ENCODE measurements at regions not wholly inside any gene's neighbourhood (a gene's known extent, or its start where the extent isn't known, plus 50 kb on each side); places are given as distances from the start of the nearest gene placed in this dataset.
"Not testable (repeated sequence)": the region's sequence is repeated elsewhere in the genome, so short reads cannot be mapped to it uniquely, and the experiment has no call there.

DNA sequence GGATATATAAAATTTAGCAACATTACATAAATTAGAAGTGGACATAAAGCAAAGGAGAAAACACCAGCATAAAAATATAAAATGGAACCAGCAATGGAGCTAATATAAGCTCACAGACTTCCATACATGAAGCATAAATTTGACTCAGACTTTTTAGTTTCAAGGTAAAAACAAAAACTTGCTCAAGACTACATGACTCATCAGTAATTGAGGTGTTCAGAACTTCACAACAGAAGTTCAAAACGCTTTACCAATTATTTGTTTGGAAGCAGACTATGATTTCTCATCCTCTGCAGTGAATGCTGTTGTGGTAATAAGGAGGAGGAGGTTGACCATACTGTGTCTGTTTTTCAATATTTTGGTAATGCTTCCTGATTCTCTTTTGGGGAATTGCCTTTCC lies 192.0 kb upstream of the MEIS1 start:
- ATAC-seq, DNase-seq: not testable (repeated sequence)

DNA sequence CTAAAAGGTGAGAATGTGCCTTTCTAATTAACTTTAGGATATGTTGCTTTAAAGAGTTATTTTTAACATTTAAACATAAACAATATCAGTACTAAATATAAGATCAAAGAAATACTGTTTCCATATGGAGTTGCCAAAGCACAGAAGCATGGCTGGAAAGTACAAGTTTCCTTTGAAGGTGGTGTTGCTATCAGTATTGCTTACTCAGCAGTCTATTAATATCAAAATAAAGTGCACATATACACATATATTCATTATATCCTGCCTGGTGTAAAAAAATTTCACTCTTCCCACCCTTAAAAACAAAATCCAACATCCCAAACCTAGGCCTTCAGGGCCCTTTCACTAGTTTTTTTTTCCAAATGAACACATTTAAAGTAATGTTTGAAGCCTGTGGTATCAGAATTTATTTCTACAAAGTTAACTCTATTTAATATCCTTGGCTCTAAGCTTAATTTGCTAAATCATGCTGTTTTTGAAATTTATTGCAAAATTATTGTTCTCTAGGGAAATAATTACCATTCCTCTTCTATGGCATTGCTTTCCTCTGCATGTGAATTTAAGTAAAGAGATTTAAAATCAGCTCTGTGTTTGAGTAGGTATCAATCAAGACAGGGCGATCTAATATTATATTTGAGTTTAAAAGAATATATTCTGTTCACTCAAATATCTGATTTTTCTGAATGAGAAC lies 192.7 kb upstream of the MEIS1 start:
- DNase-seq (no peak), ATAC-seq (no peak)

DNA sequence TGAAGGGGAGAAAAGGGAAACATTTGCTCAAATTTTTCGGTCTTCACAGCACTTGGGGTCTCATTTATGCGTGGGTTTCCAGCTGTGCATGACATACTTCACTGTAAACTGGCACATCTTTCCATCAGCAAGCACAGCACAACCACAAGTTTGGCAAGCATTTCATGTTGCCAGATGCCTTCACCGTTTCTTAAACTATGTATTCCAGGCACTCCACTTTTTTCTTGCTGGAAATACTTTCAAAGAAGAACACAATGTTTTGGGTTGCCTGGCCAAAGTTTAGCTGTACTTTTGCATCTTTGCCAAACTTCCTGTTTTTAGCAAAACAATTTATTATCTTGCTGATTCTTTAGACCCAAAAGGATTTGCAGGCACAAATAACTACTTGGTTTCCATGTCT lies 194.6 kb upstream of the MEIS1 start:
- ATAC-seq: no peak
- DNase-seq: no peak

DNA sequence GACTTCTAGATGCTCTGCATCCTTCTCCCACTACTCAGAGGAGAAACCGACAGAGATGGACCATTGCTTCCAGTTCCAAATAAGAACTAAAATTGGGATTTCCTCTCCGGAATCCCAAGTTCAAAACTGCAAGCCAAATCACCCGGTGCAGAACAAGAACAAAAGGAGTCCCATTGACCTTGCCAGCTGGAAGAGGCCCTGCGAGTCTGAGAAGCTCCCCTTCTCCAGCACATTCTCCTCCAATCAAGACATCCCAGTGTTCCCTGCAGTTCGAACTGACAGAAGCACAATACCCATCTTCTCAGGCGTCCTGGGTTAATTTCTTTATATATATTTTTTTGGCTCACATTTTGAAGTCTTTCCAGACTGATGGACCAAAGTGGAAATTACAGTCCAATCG lies 195.3 kb upstream of the MEIS1 start:
- DNase-seq: no peak
- ATAC-seq: no peak

DNA sequence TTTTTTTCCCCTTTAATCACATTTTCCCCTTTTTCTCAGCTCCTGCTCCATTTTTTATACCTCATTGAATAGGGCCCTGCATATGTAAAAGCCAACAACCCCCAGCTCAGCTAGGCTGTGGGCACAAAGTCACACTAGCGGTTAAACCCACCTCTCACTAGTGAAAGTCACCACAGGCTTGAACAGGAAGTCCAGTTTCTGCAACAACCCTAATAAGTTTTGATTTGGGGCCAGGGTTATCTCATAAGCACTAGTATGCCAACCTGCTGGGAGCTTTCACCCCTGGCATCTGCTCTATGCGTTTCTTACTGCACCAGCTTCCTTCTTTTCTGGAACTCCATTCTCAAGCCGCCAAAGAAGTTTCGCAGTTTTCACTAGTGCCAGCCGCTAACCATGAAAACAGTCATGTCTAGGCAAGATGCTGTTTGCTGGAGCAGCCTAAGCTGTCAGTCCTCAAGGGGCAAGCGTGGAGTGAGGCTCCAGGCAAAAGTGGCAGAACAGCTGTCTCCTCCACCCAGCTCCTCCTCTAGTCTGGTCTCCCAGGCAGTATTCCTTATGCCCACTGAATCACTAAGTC lies 197.0 kb upstream of the MEIS1 start:
- DNase-seq (no peak), ATAC-seq (no peak)

DNA sequence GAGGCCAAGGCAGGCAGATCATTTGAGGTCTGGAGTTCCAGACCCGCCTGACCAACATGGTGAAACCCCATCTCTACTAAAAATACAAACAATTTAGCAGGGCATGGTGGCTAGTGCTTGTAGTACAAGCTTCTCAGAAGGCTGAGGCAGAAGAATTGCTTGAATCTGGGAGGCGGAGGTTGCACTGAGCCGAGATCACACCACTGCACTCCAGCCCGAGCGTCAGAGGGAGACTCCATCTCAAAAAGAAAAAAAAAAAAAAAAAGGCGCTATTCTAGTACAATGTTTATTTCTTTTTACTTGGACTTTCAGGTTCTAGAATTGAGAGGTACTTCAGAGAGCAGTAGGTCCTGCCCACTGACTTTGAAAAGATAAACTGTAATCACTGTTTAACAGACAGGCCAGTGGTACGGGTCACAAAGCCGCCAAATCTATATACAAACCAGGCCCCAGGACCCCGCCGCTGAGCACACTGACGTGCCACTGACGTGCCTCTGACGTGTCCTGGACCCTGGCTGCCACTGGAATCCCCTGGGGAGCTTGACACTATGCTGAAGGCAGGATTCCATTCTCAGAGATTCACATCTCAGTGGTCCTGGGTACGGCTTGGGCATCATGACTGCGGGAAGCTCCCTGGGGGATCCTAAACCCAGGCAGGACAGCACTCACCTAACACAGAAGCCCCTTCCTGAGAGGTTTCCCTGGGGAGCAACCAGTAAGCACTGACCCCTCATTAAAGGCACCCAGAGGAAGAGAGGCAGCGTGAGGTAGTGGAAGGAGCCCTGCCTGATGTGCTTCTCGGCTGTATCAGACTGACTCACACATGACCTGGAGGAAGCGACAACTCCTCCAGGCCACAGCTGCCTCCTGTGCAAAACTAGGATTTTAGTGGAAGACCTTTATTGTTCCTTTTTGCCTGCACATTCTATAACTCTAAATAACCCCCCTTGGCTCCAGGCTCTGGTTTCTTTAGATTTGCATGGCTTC lies 197.8 kb upstream of the MEIS1 start:
- ATAC-seq (no peak), DNase-seq (no peak)

DNA sequence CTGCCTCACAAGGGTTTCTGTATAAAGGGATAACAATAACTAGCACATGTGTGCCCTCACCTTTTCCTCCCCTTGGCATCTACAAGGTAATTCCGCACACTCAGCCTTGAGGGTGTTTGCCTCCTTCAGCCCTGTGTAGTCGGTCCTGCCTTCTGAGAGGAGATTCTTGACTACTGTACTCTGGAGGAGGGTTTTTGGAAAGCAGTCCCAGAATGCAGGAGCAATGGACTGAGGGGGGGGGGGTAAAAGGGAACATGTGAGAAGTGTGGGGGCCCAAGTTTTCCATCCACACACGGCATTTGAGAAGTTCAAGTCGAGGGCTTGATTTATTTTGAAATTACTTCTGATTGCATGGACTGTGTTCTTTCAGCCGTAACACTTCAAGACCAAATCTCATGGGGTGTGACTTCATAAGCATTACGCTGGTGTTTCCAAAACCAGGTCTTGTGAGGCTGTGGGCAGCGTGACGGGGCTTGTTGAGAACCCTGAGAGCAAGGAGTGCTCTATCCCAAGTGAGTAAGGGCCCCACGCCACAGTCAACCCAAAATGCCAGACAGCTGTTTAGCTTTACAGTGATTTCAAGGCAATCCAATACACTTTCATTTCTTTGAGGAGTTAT lies 198.7 kb upstream of the MEIS1 start:
- DNase-seq: no peak
- no peak for ATAC-seq

DNA sequence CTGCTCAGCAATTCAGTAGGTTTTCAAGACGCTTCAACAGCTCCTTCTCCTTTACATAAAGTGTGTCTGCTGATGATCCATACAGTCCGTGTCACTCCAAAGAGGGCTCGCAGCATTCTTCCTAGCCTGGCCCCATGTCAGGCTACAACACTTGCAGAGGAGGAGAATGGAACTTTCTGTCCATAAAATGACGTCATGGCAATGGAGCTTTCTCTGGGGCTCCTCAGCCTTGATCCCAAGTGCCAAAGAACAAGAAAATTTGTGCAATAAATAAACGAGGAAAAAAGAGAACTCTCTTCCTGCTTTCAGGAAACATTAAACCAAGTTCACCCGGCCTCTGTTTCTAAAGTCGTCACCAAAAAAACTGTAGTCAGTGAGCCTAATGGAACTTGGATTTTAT lies 199.5 kb upstream of the MEIS1 start:
- ATAC-seq: no peak
- no peak for DNase-seq

DNA sequence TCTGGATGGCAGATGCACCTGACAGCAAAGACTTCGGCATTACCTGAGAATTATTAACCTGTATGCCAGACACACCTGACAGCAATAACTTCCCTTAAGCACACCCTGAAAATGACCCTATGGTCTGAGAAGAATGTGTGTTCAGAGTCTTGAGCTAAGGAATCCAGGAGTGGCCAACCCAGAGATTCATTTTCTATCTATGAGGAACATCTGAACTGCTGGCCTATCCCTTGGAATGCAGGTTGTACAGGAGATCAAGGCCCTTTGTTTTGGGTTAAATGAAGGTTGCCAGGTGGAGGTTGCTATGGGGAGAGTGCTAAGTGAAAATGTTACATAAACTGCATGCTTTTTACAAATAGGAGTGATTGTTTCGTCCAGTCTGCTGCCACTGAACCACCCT lies 200.9 kb upstream of the MEIS1 start:
- ATAC-seq (no peak), DNase-seq (no peak)

DNA sequence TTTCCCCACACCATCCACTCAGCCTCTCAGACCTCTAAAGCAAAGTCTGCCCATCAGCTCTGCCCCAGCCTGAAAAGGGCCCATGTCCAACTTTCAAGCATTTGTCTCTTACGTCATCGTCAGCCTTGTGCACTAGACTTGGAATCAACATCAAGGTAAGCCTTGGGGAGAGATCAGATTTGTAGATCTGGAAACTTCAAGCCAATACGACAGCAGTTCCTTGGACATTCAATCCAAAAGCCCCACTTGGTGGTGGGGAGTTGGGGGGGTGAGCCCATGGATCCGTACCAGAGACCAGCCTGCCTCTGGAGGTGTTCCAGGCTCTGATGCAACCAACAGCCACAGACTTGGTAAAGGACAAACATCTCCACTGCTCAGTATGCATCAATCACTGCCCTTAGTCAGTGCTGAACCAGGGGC lies 206.8 kb upstream of the MEIS1 start:
- ATAC-seq (no peak), DNase-seq (no peak)

DNA sequence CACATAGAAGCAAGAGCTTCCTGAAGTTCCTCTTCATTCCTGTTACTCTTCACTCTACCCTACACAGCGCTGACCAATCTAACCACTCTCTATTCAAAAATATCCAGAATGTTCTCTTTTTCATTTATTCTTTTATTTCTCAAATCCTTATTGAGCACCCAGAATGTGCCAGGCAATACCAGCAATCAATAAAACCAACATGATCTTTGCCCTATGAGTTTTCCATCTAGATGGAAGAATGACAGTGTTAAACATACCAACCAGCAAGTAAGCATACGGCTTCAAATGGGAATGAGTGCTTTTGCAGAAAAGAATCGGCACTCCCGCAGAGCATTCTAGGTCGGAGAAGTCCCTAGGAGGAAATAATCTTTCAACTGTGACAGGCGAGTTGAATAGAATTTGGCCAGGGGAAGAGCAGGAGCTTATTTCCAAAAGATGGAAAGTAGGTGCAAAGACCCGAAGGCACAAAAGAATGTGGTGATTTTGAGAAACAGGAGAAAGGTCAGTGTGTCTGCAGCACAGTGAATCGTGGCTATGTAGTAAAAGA lies 217.8 kb upstream of the MEIS1 start:
- ATAC-seq (no peak), DNase-seq (no peak)

DNA sequence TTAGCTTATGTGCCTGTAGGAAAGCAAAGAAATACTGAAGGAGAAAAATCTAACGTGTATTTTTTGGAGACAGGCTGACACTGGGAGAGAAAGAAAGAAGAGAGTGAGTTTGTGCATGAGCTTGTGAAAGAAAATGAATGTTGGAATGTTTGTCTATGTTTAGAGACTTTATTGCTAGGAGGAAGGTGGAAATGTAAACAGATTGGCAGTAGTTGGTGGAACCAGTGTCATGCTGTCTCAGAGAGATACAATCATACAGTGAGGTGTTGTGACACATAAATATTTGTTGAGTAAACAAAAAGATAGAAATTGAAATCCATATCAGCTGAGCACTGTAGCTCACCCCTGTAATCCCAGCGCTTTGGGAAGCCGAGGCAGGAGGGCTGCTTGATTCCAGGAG lies 222.2 kb upstream of the MEIS1 start:
- no peak for DNase-seq
- no peak for ATAC-seq

DNA sequence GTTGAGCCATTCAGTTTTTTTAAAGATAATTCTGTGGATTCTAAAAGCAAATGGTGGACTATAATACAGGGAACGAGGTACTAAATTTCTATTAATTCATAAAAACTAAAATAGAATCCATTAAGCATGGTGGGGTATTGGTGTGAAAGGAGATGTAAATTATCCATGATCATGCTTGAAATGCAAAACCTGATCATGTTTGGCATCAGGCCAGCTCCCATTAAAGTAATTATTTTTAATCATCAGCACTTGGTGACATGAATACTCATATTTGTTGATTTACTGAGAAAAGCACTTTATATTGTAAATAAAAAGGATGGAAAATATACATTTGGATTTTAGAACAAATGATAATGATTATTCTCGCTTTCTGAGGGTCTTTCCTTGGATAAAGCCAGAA lies 232.3 kb upstream of the MEIS1 start:
- ATAC-seq (no peak), DNase-seq (no peak)

DNA sequence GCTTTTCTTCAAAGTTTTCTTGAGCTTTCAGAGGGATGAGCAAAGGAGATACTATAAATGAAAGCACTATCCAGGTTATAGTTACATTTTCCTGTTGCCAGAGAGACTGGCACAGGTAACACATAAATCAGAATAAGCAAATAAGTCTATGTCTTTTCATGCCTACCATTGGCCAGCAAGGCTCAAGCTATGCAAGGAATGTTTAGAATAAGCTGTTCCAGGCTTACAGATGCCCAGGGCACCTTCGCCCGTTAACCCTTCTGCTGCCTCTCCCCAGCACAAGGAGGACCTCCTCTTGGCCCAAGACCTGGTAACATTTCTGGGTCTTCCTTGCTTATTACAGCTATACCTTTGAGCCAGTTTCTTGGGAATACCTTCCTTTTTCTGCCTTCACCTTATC lies 233.7 kb upstream of the MEIS1 start:
- DNase-seq: no peak
- no peak for ATAC-seq

DNA sequence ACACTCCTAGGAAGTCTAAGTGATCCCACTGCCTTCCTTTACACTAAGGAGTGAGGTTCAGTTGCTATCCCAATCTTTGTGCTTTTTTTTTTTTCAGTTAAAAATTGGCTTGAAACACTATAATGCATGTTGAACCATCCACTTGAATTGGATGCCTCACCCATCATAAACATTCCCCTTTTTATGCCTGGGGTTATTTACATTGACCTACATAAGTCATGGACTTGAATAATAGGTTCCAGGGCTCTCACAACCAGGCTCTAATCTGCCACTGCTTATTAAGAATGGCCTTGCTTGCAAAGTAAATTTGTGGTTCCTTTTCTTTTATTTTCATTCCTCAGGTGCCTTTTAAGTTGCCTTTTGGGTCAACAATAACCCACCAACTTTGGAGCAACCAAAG lies 236.1 kb upstream of the MEIS1 start:
- no peak for ATAC-seq
- DNase-seq: no peak

DNA sequence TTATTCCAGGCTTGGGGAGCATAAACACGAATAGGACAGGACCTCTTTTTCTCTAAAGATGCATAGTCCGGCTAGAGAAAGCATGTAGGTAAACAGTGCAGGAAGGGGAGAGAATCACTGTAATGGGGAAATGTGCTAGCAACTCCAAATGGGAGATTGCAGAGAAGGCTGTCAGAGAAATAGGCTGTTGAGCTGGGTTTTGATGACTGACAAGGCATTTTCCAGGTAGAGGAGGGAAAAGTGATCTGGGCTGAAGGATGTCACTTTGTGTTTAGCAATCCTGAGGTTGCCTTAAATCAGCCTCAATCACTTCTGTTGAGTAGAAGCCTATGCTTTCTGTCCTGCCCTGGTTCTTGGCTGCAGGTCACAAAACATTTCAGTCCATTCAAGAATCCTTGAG lies 242.0 kb upstream of the MEIS1 start:
- no peak for ATAC-seq
- DNase-seq: no peak

DNA sequence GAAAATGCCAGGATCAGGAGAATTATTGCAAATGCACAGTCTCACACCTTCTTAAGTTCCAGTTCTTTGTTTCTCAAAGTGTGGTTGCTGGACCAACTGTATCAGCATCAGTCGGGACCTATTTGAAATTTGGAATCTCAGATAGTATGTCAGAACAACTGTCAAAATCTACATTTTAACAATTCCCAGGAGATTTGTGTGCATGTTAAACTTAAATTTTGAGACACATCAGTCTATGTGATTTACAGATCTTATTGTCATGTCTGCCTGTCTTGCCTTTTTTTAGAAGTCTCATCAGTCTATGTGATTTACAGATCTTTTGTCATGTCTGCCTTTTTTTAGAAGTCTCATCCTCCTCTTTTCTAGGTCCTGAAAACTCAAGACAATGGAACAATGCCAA lies 243.6 kb upstream of the MEIS1 start:
- ATAC-seq (no peak), DNase-seq (no peak)

DNA sequence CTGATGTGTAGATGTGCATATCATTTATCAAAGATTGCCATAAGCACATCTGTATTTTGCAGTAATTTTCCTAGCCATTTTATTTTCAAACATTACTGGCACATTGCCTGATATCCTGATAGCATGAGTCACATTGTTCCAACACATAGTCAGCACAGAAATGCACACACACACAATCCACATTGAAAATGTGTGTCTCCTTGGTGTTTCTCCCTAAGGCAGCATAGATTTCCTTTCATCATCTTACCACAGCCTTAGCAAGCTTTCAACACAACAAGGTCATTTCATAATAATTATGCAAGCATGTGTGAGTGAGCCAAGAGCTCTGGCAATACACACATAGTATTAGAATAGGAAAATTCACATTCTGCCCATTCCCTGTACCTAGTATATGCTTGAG lies 245.4 kb upstream of the MEIS1 start:
- ATAC-seq: no peak

DNA sequence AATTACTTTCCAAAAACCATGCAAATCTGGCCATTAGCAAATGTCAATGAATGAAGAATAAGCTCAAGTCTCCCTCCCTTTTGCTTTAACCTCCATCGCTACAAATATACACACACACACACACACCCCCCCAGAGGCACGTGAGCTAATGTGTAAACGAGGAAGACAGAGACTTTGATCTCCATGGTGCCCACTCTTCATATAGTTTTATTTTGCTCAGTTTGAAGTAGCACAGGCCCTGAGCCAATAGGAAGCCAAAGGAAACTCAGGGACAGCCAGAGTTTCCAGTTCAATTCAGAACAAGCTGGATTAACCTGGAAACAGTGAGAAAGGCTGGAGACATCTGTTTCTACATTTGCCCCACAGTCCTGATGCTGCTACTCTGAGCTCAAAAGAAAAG lies 248.4 kb upstream of the MEIS1 start:
- no peak for DNase-seq
- ATAC-seq: no peak

More for the DNA sequence above, 245.4 kb upstream of the MEIS1 start:
- no peak for DNase-seq

DNA sequence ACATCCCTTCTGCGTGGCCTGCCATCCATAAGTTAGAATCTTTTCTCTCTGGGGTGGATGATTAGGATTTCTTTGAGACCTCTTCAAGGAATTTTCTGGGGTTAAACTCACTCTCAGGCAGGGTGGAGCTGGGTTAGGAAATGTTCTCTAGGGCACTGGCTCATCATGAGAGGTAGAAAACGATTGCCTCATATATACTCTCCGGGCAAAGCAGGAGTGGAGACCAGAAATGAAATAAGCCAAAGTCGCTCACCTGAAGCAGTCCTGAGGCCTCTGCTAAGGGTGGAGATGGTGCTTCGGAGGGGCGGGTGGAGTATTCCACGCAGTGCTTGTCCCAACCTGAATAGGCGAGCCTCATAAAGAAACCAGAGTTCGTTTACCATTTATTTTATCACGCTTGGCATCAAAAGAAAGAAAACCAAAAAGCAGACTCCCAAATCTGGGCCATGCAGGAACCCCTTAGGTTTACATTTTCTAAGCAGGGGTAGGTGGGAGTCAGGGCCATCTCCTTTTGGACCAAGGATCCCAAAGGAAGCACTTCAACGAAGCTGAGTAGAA lies 249.3 kb upstream of the MEIS1 start:
- no peak for ATAC-seq
- DNase-seq: no peak

DNA sequence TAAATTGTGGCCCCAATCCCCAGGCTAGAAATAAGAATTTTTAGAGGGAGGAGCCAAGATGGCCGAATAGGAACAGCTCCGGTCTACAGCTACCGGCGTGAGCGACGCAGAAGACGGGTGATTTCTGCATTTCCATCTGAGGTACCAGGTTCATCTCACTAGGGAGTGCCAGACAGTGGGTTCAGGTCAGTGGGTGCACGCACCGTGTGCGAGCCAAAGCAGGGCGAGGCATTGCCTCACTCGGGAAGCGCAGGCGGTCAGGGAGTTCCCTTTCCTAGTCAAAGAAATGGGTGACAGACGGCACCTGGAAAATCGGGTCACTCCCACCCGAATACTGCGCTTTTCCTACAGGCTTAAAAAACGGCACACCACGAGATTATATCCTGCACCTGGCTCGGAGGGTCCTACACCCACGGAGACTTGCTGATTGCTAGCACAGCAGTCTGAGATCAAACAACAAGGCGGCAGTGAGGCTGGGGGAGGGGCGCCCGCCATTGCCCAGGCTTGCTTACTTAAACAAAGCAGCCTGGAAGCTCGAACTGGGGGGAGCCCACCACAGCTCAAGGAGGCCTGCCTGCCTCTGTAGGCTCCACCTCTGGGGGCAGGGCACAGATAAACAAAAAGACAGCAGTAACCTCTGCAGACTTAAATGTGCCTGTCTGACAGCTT lies 257.7 kb upstream of the MEIS1 start:
- ATAC-seq, DNase-seq: not testable (repeated sequence)

DNA sequence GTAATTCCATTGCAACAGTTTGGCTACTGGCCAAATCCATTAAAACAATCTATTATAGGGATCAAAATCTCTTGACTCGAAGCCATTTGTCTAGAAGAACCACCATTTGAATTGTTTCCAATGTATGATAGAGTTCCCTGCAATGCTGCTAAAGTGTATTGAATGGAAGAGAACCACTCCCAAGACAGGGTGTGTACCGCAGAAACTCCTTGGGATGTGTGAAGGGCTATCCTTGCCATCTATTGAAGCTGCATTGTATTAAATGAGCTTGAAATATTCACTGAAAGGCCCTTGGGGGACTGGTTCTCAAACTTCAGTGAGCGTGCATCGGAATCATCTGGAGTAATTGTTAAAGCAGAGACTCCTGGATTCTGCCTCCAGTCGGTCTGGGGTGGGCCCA lies 260.4 kb upstream of the MEIS1 start:
- ATAC-seq (no peak), DNase-seq (no peak)

Measured in stimulated activated naive CD8-positive, alpha-beta T cell treated with anti-CD3 and anti-CD28 coated beads, Interleukin-15, Interleukin-2, amounts not matched to agents 100 U/mL and 50 U/mL, for 24 hours (primary cell).